Naive thymus-derived CD4-positive, alpha-beta T cell (primary cell): ENCODE measurements at regions not wholly inside any gene's neighbourhood (a gene's known extent, or its start where the extent isn't known, plus 50 kb on each side); places are given as distances from the start of the nearest gene placed in this dataset.
A peak's percentile ranks its signal among the peaks of the same experiment; 100 is the strongest.

Source experiments
- ATAC-seq: fragments of 150-1000 bp; cut with Tn5 transposase; 2 replicates; pipeline ENCODE4 v1.10.0; 2021; ENCODE audit warnings: mild to moderate bottlenecking, moderate library complexity
- CTCF ChIA-PET: fragments of 350-600 bp; sonication (Branson Sonifier 250); formaldehyde crosslinking; loops from one replicate; lab custom pipeline; 2021; ENCODE audit warnings: antibody characterized with exemption; lab: Charles Lee
- POLR2A ChIA-PET: fragments of 350-600 bp; sonication (Branson Sonifier 250); formaldehyde crosslinking; loops from one replicate; lab custom pipeline; 2021; ENCODE audit warnings: antibody characterized with exemption, inconsistent platforms; lab: Charles Lee
- DNase-seq, 9 donors: peaks; one replicate each; pipeline versions ENCODE4 v3.0.0 to v3.0.0-alpha.2; 2020 to 2022; ENCODE audit warnings: mixed read lengths in 1 of 9
- H3K27ac ChIP-seq: one replicate; pipeline ENCODE4 v1.7.0; 2013; ENCODE audit warnings: mild to moderate bottlenecking, low read depth, low read length, moderate library complexity
- H3K27me3 ChIP-seq, 2 donors: one replicate each; pipeline ENCODE4 v1.7.0; 2013; ENCODE audit warnings: low read length in 2 of 2, mild to moderate bottlenecking in 2 of 2, moderate library complexity in 2 of 2; ENCODE audit not compliant: control insufficient read depth in 2 of 2, insufficient read depth in 2 of 2
- H3K36me3 ChIP-seq, 3 experiments: 1 replicate in 2 of 3; 2 replicates in 1 of 3; pipeline ENCODE4 v1.7.0; 2013; ENCODE audit warnings: low read length in 3 of 3, mild to moderate bottlenecking in 3 of 3, moderate library complexity in 1 of 3; ENCODE audit not compliant: insufficient read depth in 3 of 3, control insufficient read depth in 2 of 3
- H3K4me1 ChIP-seq, 2 donors: one replicate each; pipeline ENCODE4 v1.7.0; 2013; ENCODE audit warnings: low read length in 2 of 2, mild to moderate bottlenecking in 2 of 2, moderate library complexity in 1 of 2; ENCODE audit not compliant: control insufficient read depth in 2 of 2, insufficient read depth in 2 of 2
- H3K4me3 ChIP-seq: 2 replicates; pipeline ENCODE4 v1.7.0; 2013; ENCODE audit warnings: mild to moderate bottlenecking, low read length
- H3K9me3 ChIP-seq, 3 experiments: 1 replicate in 2 of 3; 2 replicates in 1 of 3; pipeline ENCODE4 v1.7.0; 2013; ENCODE audit warnings: low read length in 3 of 3; ENCODE audit not compliant: control insufficient read depth in 2 of 3
- H3K27ac Mint-ChIP-seq, 9 donors: one replicate each; pipeline ENCODE4 v1.8.0; 2020 to 2022; ENCODE audit warnings: mixed read lengths in 9 of 9, mild to moderate bottlenecking in 8 of 9, moderate library complexity in 5 of 9, inconsistent platforms in 2 of 9
- H3K27me3 Mint-ChIP-seq, 5 donors: one replicate each; pipeline ENCODE4 v1.8.0; 2021 to 2022; ENCODE audit warnings: mixed read lengths in 5 of 5, mild to moderate bottlenecking in 1 of 5
- H3K36me3 Mint-ChIP-seq, 5 donors: one replicate each; pipeline ENCODE4 v1.8.0; 2020 to 2022; ENCODE audit warnings: mixed read lengths in 5 of 5, mild to moderate bottlenecking in 3 of 5, inconsistent platforms in 1 of 5
- H3K4me1 Mint-ChIP-seq, 7 donors: one replicate each; pipeline ENCODE4 v1.8.0; 2020 to 2022; ENCODE audit warnings: mixed read lengths in 7 of 7, mild to moderate bottlenecking in 3 of 7, inconsistent platforms in 1 of 7
- H3K4me3 Mint-ChIP-seq, 10 donors: one replicate each; pipeline ENCODE4 v1.8.0; 2020 to 2022; ENCODE audit warnings: mild to moderate bottlenecking in 10 of 10, mixed read lengths in 10 of 10, moderate library complexity in 6 of 10, inconsistent platforms in 2 of 10
- H3K9me3 Mint-ChIP-seq, 11 donors: one replicate each; pipeline ENCODE4 v1.8.0; 2020 to 2022; ENCODE audit warnings: mixed read lengths in 11 of 11, mild to moderate bottlenecking in 4 of 11, inconsistent platforms in 1 of 11, moderate library complexity in 1 of 11
- intact Hi-C, 2 donors: fragments of 100-400 bp; cut with micrococcal nuclease; formaldehyde crosslinking; loops; one replicate each; pipeline ENCODE4 v1.15.1; 2023

GRCh38 chr2:3054066-3054465 is 323.6 kb downstream of the EIPR1 start:
- H3K36me3 ChIP-seq = no peaks in the 10 kb centered on the region
- no peaks in the 10 kb centered on the region for H3K27me3 ChIP-seq
- Mint-ChIP-seq H3K36me3 (peaks cover 0 to 7% (median 0%) of the 10 kb centered on the region in 5 donors), H3K4me3 (no peak overlapping the region), H3K9me3 (peaks cover 0 to 11% (median 5%) of the 10 kb centered on the region in 11 donors), H3K27me3 (peaks cover 0 to 7% (median 0%) of the 10 kb centered on the region in 5 donors), H3K27ac (no peak overlapping the region), H3K4me1 (peaks cover 0 to 13% (median 5%) of the 10 kb centered on the region in 7 donors)
- no peak for ATAC-seq
- POLR2A ChIA-PET = no interaction called here
- no peaks in the 10 kb centered on the region for H3K9me3 ChIP-seq
- no peak overlapping the region for H3K4me3 ChIP-seq
- no peak overlapping the region for H3K27ac ChIP-seq
- H3K4me1 ChIP-seq = no peaks in the 10 kb centered on the region
- DNase-seq = no peak
- intact Hi-C loops = no loop called here
- CTCF ChIA-PET = no interaction called here

- no peaks in the 10 kb centered on the region for H3K36me3 Mint-ChIP-seq
- intact Hi-C loops = no loop called here
- peaks cover 0 to 7% (median 0%) of the 10 kb centered on the region in 5 donors for H3K27me3 Mint-ChIP-seq
- peak; percentile 31 for ATAC-seq
- Histone ChIP-seq H3K27ac (no peak overlapping the region), H3K4me3 (no peak overlapping the region), H3K4me1 (no peaks in the 10 kb centered on the region), H3K36me3 (no peaks in the 10 kb centered on the region), H3K27me3 (no peaks in the 10 kb centered on the region), H3K9me3 (no peaks in the 10 kb centered on the region)
- H3K4me1 Mint-ChIP-seq = peaks cover 0 to 13% (median 5%) of the 10 kb centered on the region in 7 donors
- H3K4me3 Mint-ChIP-seq = no peak overlapping the region
- H3K9me3 Mint-ChIP-seq = peaks cover 0 to 3% (median 0%) of the 10 kb centered on the region in 11 donors
- DNase-seq = peak in 2 of 9 donors; percentile 3 to 6
- ChIA-PET CTCF (no interaction called here), POLR2A (no interaction called here)
- peak overlapping the region in 1 of 9 donors; percentile 34 for H3K27ac Mint-ChIP-seq
Observed at GRCh38 chr2:3051266-3051665, 326.4 kb downstream of the EIPR1 start.

- ATAC-seq = no peak
- Histone ChIP-seq H3K27me3 (no peaks in the 10 kb centered on the region), H3K9me3 (no peaks in the 10 kb centered on the region), H3K4me1 (no peaks in the 10 kb centered on the region), H3K27ac (no peak overlapping the region), H3K4me3 (no peak overlapping the region), H3K36me3 (no peaks in the 10 kb centered on the region)
- Mint-ChIP-seq H3K27me3 (peaks cover 0 to 3% (median 0%) of the 10 kb centered on the region in 5 donors), H3K4me1 (peaks cover 0 to 9% (median 2%) of the 10 kb centered on the region in 7 donors), H3K4me3 (no peak overlapping the region), H3K9me3 (no peaks in the 10 kb centered on the region), H3K36me3 (no peaks in the 10 kb centered on the region), H3K27ac (no peak overlapping the region)
- intact Hi-C loops = no loop called here
- ChIA-PET CTCF (no interaction called here), POLR2A (no interaction called here)
- DNase-seq = no peak
Observed at GRCh38 chr2:3046170-3046865, 331.3 kb downstream of the EIPR1 start.

- peaks cover 0 to 3% (median 0%) of the 10 kb centered on the region in 5 donors for H3K27me3 Mint-ChIP-seq
- DNase-seq (no peak), ATAC-seq (peak; percentile 31)
- no peak overlapping the region for H3K27ac Mint-ChIP-seq
- no peak overlapping the region for H3K4me3 Mint-ChIP-seq
- intact Hi-C loops = no loop called here
- Histone ChIP-seq H3K27ac (no peak overlapping the region), H3K9me3 (no peaks in the 10 kb centered on the region), H3K27me3 (no peaks in the 10 kb centered on the region), H3K4me3 (no peak overlapping the region), H3K36me3 (no peaks in the 10 kb centered on the region), H3K4me1 (no peaks in the 10 kb centered on the region)
- H3K36me3 Mint-ChIP-seq = no peaks in the 10 kb centered on the region
- ChIA-PET CTCF (no interaction called here), POLR2A (no interaction called here)
- peaks cover 0 to 2% (median 0%) of the 10 kb centered on the region in 7 donors for H3K4me1 Mint-ChIP-seq
- H3K9me3 Mint-ChIP-seq = no peaks in the 10 kb centered on the region
Observed at GRCh38 chr2:3045318-3045921, 332.2 kb downstream of the EIPR1 start.

- Histone ChIP-seq H3K27me3 (no peaks in the 10 kb centered on the region), H3K4me1 (no peaks in the 10 kb centered on the region), H3K36me3 (no peaks in the 10 kb centered on the region), H3K27ac (no peak overlapping the region), H3K4me3 (no peak overlapping the region), H3K9me3 (no peaks in the 10 kb centered on the region)
- H3K4me3 Mint-ChIP-seq = no peak overlapping the region
- no peak for ATAC-seq
- no peak for DNase-seq
- ChIA-PET POLR2A (no interaction called here), CTCF (no interaction called here)
- intact Hi-C loops = no loop called here
- H3K9me3 Mint-ChIP-seq = no peaks in the 10 kb centered on the region
- H3K27me3 Mint-ChIP-seq = peaks cover 0 to 7% (median 0%) of the 10 kb centered on the region in 5 donors
- H3K4me1 Mint-ChIP-seq = peaks cover 0 to 2% (median 0%) of the 10 kb centered on the region in 7 donors
- H3K36me3 Mint-ChIP-seq = no peaks in the 10 kb centered on the region
- H3K27ac Mint-ChIP-seq = no peak overlapping the region
Observed at GRCh38 chr2:3044587-3045317, 332.9 kb downstream of the EIPR1 start.

- Histone ChIP-seq H3K27me3 (no peaks in the 10 kb centered on the region), H3K27ac (no peak overlapping the region), H3K4me3 (no peak overlapping the region), H3K36me3 (no peaks in the 10 kb centered on the region), H3K9me3 (no peaks in the 10 kb centered on the region), H3K4me1 (no peaks in the 10 kb centered on the region)
- ATAC-seq = no peak
- Mint-ChIP-seq H3K27ac (no peak overlapping the region), H3K4me1 (peaks cover 0 to 2% (median 0%) of the 10 kb centered on the region in 7 donors), H3K27me3 (peaks cover 0 to 15% (median 0%) of the 10 kb centered on the region in 5 donors), H3K9me3 (no peaks in the 10 kb centered on the region), H3K36me3 (no peaks in the 10 kb centered on the region), H3K4me3 (no peak overlapping the region)
- intact Hi-C loops = no loop called here
- no peak for DNase-seq
- ChIA-PET CTCF (no interaction called here), POLR2A (no interaction called here)
Observed at GRCh38 chr2:3043726-3044125, 333.9 kb downstream of the EIPR1 start.
